Erythroblast (primary cell): ENCODE measurements at regions not wholly inside any gene's neighbourhood (a gene's known extent, or its start where the extent isn't known, plus 50 kb on each side); places are given as distances from the start of the nearest gene placed in this dataset.

ENCODE experiments used
- GATA1 ChIP-seq: IDR thresholded peaks from 2 replicates; pipeline ENCODE4 v1.6.1; 2011; ENCODE audit warnings: low read depth, mild to moderate bottlenecking, control low read depth, low read length, moderate library complexity
- POLR2A ChIP-seq: IDR thresholded peaks from 2 replicates; pipeline ENCODE4 v1.6.1; 2011; ENCODE audit warnings: mild to moderate bottlenecking, low read length

GRCh38 chr4:43471950-43472349 lies 579.4 kb downstream of the GRXCR1 start:
- TF ChIP-seq GATA1 (no peak), POLR2A (no peak)
